OCI-LY7 (cell line): ENCODE measurements at regions not wholly inside any gene's neighbourhood (a gene's known extent, or its start where the extent isn't known, plus 50 kb on each side); places are given as distances from the start of the nearest gene placed in this dataset.

Experiments used
- BruUV-seq: library from RNA; stranded (reverse); fragments of 400-500 nt; replicated peaks from 2 replicates; lab custom pipeline; 2021; lab: Mats Ljungman, UMichigan
- CTCF ChIA-PET: fragments of 300-600 bp; sonication (Branson Sonifier 250); formaldehyde crosslinking; loops from one replicate; lab custom pipeline; 2022; ENCODE audit warnings: antibody characterized with exemption; ENCODE audit not compliant: unreplicated experiment; lab: Charles Lee
- POLR2A ChIA-PET: fragments of 300-600 bp; sonication (Branson Sonifier 250); formaldehyde crosslinking; loops from one replicate; lab custom pipeline; 2022; ENCODE audit warnings: antibody characterized with exemption; lab: Charles Lee
- DNase-seq: peaks from one replicate; pipeline ENCODE4 v3.0.0-alpha.2; 2015; ENCODE audit warnings: low spot score
- H2AFZ ChIP-seq: fragments of 200-600 bp; sonication (generic), shearing (Covaris generic); 2 replicates; pipeline ENCODE4 v1.6.1; 2014; ENCODE audit warnings: mild to moderate bottlenecking, antibody characterized with exemption, low read length, moderate library complexity
- H3K27ac ChIP-seq: fragments of 200-600 bp; sonication (generic); 2 replicates; pipeline ENCODE4 v1.5.1; 2014; ENCODE audit warnings: mixed run types, low read depth, mild to moderate bottlenecking, moderate library complexity, low read length, inconsistent platforms; ENCODE audit not compliant: poor library complexity, severe bottlenecking
- H3K36me3 ChIP-seq: fragments of 200-600 bp; sonication (generic); 2 replicates; pipeline ENCODE4 v1.6.1; 2014; ENCODE audit warnings: mild to moderate bottlenecking, antibody characterized with exemption, low read length, moderate library complexity, mixed read lengths; ENCODE audit not compliant: insufficient read depth
- H3K4me1 ChIP-seq: fragments of 200-600 bp; sonication (generic); 2 replicates; pipeline ENCODE4 v1.5.1; 2014; ENCODE audit warnings: mild to moderate bottlenecking, low read length; ENCODE audit not compliant: insufficient read depth, poor library complexity, severe bottlenecking
- H3K4me2 ChIP-seq: fragments of 200-600 bp; sonication (generic); 2 replicates; pipeline ENCODE4 v1.6.1; 2014; ENCODE audit warnings: mild to moderate bottlenecking, low read length
- H3K4me3 ChIP-seq: fragments of 200-600 bp; sonication (generic); 2 replicates; pipeline ENCODE4 v1.5.1; 2014; ENCODE audit warnings: mild to moderate bottlenecking, low read depth, low read length; ENCODE audit not compliant: poor library complexity, severe bottlenecking
- H3K79me2 ChIP-seq: fragments of 200-600 bp; sonication (generic); 2 replicates; pipeline ENCODE4 v1.6.1; 2016; ENCODE audit warnings: low read depth, mild to moderate bottlenecking, low read length, moderate library complexity, mixed read lengths; ENCODE audit not compliant: insufficient read depth
- H3K9me2 ChIP-seq: fragments of 200-600 bp; sonication (generic); 2 replicates; pipeline ENCODE4 v1.6.1; 2016; ENCODE audit warnings: mild to moderate bottlenecking, low read length, mixed read lengths; ENCODE audit not compliant: insufficient read depth
- H3K9me3 ChIP-seq: fragments of 200-600 bp; sonication (generic); 2 replicates; pipeline ENCODE4 v1.6.1; 2014; ENCODE audit warnings: mild to moderate bottlenecking, mixed run types, low read length, mixed read lengths
- H4K20me1 ChIP-seq: fragments of 200-600 bp; sonication (generic); 2 replicates; pipeline ENCODE4 v1.6.1; 2014; ENCODE audit warnings: mild to moderate bottlenecking, antibody characterized with exemption, low read length, moderate library complexity, mixed read lengths; ENCODE audit not compliant: insufficient read depth
- EZH2phosphoT487 ChIP-seq: fragments of 200-600 bp; sonication (generic); IDR thresholded peaks from 2 replicates; pipeline ENCODE4 v1.6.1; 2018; ENCODE audit warnings: low read depth, borderline replicate concordance, mild to moderate bottlenecking, mixed run types, antibody characterized with exemption, low read length, moderate library complexity, mixed read lengths
- intact Hi-C: fragments of 100-400 bp; cut with micrococcal nuclease; formaldehyde crosslinking; loops from one replicate; pipeline ENCODE4 v1.10.0; 2022; ENCODE audit not compliant: unreplicated experiment
- TF ChIP-seq, protein P1 (sequence below): fragments of 200-600 bp; sonication (generic); conservative IDR thresholded peaks from 2 replicates; pipeline ENCODE4 v1.5.1; 2014; ENCODE audit warnings: mild to moderate bottlenecking, antibody characterized with exemption, low read length, moderate library complexity, mixed read lengths

- no peak for TF ChIP-seq EZH2phosphoT487
- TF ChIP-seq, protein P1, sequence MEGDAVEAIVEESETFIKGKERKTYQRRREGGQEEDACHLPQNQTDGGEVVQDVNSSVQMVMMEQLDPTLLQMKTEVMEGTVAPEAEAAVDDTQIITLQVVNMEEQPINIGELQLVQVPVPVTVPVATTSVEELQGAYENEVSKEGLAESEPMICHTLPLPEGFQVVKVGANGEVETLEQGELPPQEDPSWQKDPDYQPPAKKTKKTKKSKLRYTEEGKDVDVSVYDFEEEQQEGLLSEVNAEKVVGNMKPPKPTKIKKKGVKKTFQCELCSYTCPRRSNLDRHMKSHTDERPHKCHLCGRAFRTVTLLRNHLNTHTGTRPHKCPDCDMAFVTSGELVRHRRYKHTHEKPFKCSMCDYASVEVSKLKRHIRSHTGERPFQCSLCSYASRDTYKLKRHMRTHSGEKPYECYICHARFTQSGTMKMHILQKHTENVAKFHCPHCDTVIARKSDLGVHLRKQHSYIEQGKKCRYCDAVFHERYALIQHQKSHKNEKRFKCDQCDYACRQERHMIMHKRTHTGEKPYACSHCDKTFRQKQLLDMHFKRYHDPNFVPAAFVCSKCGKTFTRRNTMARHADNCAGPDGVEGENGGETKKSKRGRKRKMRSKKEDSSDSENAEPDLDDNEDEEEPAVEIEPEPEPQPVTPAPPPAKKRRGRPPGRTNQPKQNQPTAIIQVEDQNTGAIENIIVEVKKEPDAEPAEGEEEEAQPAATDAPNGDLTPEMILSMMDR: no peak
- CTCF ChIA-PET: no interaction called here
- no TSS peak for BruUV-seq
Observed at GRCh38 chr6:112799889-112800288, 452.8 kb downstream of the RFPL4B start.

GRCh38 chr6:112800439-112800838 is 453.3 kb downstream of the RFPL4B start:
- intact Hi-C loops: no loop called here
- Histone ChIP-seq H3K36me3 (no peaks in the 10 kb centered on the region), H3K4me3 (no peak overlapping the region), H3K79me2 (no peaks in the 10 kb centered on the region), H3K4me2 (no peak overlapping the region), H2AFZ (no peak overlapping the region), H3K27ac (no peak overlapping the region), H4K20me1 (no peaks in the 10 kb centered on the region), H3K9me3 (no peaks in the 10 kb centered on the region), H3K4me1 (no peaks in the 10 kb centered on the region), H3K9me2 (no peaks in the 10 kb centered on the region)
- POLR2A ChIA-PET: interaction anchor here (0.7 kb wide), 1 partner anchor 1564 kb away, joined by 3 read pairs; no protein-coding TSS in a partner anchor
- BruUV-seq: no TSS peak
- no peak for DNase-seq
- CTCF ChIA-PET: no interaction called here
- TF ChIP-seq, protein P1: no peak
- TF ChIP-seq EZH2phosphoT487: no peak

More at GRCh38 chr6:112799889-112800288, 452.8 kb downstream of the RFPL4B start:
- Histone ChIP-seq H3K27ac (no peak overlapping the region), H3K4me1 (no peaks in the 10 kb centered on the region), H3K79me2 (no peaks in the 10 kb centered on the region), H3K4me3 (no peak overlapping the region), H2AFZ (no peak overlapping the region), H3K9me2 (no peaks in the 10 kb centered on the region), H4K20me1 (no peaks in the 10 kb centered on the region), H3K9me3 (no peaks in the 10 kb centered on the region), H3K36me3 (no peaks in the 10 kb centered on the region), H3K4me2 (no peak overlapping the region)
- no peak for DNase-seq
- POLR2A ChIA-PET: interaction anchor here (0.5 to 0.7 kb wide), 2 partner anchors 157 to 1564 kb away, joined by 3 to 4 read pairs; no protein-coding TSS in a partner anchor
- intact Hi-C loops: no loop called here

DNA sequence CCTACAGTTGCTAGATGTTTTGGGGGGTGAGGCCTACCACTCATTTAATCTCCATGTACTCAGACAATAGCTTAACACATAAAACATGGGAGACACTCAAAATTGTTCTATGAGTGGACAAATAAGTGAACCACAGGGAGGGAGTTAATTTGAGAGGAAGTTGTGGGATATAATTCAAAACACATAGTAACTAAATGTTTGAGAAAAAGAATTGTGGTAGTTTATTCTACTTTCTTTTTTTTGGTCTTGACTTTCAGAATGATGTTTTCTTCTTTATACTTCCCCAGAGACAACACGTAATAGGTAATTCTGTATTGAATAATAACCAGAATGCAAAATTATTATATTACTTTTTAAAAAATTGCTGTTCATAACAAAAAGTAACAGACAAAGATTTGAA is 453.8 kb downstream of the RFPL4B start:
- BruUV-seq: no TSS peak
- intact Hi-C loops: no loop called here
- CTCF ChIA-PET: no interaction called here

More for the DNA sequence above, 453.8 kb downstream of the RFPL4B start:
- Histone ChIP-seq H3K4me3 (no peak overlapping the region), H3K79me2 (no peaks in the 10 kb centered on the region), H3K9me2 (no peaks in the 10 kb centered on the region), H3K4me2 (no peak overlapping the region), H4K20me1 (no peaks in the 10 kb centered on the region), H2AFZ (no peak overlapping the region), H3K4me1 (no peaks in the 10 kb centered on the region), H3K9me3 (no peaks in the 10 kb centered on the region), H3K27ac (no peak overlapping the region), H3K36me3 (no peaks in the 10 kb centered on the region)
- POLR2A ChIA-PET: no interaction called here
- DNase-seq: no peak
- TF ChIP-seq, protein P1: no peak
- TF ChIP-seq EZH2phosphoT487: no peak
